ENCODE measurements at regions not wholly inside any gene's neighbourhood (a gene's known extent, or its start where the extent isn't known, plus 50 kb on each side); places are given as distances from the start of the nearest gene placed in this dataset.

DNA sequence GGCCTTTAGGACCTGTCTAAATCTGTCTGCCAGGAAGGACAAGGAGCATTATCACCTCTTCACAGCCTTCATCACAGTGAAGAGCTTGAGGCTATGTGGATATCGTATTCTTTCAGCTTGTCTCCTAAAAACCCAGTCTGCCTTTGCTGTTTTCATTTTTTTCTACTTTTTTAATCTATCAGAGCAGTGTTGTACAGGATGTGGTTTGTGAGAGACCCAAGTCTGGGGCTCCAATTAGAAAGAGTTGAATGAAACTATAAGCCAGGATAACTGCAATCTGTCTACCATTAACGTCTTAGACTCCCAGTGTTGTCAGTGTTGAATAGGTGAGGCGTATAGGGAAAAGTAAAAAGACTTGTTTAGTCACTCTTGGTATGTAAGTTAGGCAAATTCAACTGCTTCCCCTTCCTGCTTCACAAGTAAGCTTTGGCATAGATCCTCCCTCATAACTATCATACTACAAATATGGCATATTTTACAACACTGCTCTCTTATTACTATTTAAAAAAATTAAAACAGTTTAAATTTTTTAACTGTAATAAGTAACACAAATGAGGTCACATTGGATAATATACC, 1225.8 kb upstream of the PRMT6 start:
- H3K27ac ChIP-seq, result no peak overlapping the region
- TF ChIP-seq, protein P1, sequence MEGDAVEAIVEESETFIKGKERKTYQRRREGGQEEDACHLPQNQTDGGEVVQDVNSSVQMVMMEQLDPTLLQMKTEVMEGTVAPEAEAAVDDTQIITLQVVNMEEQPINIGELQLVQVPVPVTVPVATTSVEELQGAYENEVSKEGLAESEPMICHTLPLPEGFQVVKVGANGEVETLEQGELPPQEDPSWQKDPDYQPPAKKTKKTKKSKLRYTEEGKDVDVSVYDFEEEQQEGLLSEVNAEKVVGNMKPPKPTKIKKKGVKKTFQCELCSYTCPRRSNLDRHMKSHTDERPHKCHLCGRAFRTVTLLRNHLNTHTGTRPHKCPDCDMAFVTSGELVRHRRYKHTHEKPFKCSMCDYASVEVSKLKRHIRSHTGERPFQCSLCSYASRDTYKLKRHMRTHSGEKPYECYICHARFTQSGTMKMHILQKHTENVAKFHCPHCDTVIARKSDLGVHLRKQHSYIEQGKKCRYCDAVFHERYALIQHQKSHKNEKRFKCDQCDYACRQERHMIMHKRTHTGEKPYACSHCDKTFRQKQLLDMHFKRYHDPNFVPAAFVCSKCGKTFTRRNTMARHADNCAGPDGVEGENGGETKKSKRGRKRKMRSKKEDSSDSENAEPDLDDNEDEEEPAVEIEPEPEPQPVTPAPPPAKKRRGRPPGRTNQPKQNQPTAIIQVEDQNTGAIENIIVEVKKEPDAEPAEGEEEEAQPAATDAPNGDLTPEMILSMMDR (IDR thresholded peaks at IDR 0.05), result no peak
- no peak for TF ChIP-seq ZFX (IDR thresholded peaks at IDR 0.05; ENCODE audit: borderline replicate concordance)

DNA sequence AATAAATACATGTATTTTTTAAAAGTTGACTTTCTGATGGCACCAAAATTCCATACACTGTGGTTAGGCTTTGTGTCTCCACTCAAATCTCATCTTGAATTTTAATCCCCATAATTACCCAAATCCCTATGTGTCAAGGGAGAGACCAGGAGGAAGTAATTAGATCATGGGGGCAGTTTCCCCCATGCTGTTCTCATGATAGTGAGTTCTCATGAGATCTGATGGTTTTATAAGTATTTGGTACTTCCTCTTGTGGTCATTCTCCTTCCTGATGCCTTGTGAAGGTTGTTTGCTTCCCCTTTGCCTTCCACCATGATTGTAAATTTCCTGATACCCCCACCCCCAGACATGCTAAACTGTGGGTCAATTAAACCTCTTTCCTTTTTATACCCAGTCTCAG, 1218.4 kb upstream of the PRMT6 start:
- TF ChIP-seq, protein P1 (IDR thresholded peaks at IDR 0.05), result no peak
- TF ChIP-seq ZFX (IDR thresholded peaks at IDR 0.05; ENCODE audit: borderline replicate concordance), result no peak
- H3K27ac ChIP-seq, result no peak overlapping the region

DNA sequence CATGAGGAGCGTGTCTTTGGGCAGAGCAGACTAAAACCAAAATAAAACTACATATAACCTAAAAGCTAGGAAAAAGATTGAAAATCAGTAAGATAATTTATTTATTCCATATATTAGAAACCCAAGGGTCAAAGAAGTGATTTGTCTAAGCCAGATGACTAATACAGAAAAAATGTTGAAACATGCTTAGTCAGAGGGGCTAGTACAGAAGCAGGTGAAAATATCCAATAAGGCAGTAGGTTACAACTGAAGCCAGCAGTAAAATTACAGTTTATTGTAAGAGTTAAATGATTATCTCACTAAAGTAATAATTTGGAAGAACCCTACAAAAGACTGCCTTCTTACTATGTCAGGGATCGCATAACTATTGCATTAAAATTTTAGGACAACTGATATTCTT, 1190.9 kb upstream of the PRMT6 start:
- H3K27ac ChIP-seq, result no peak overlapping the region
- TF ChIP-seq ZFX (IDR thresholded peaks at IDR 0.05; ENCODE audit: borderline replicate concordance), result no peak
- TF ChIP-seq, protein P1 (IDR thresholded peaks at IDR 0.05), result no peak

DNA sequence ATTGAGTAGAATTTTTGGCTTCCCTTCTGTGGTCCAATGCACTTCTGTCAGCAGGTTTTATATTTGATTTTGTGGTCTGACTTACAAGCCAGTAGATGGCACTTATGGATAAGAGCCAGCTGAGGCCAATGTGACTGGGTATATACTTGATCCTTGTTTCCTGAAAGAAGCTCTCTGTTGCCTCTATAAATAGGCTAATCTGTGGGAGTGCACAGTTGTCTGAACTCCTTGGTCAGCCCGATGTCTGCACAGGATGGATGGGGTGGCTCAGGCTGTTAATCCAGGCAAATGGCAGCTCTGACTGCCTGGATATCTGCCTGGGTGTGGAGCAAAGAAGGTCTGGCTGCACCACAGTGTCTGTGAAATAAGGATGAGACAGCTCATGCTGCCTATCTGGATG, 1183.7 kb upstream of the PRMT6 start:
- no peak overlapping the region for H3K27ac ChIP-seq
- TF ChIP-seq ZFX (IDR thresholded peaks at IDR 0.05; ENCODE audit: borderline replicate concordance), result no peak
- TF ChIP-seq, protein P1 (IDR thresholded peaks at IDR 0.05), result no peak

DNA sequence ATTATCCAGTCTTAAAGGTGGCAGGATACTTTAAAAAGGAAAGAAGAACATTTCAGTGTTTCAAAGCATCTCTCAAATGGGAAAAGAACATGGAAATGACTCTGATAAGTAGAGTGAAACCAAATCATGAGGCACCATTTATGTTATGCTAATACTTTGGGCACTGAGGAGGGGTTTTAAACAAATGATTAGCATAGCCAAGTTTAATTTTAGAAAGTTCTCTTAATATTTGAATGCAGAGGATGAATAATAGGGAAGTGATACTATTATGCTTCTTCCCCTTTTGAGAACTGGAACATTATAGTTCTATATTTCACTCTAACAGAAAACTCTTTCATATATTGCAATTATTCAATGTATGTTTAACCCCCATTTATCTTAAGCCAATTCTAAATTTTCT, 1181.9 kb upstream of the PRMT6 start:
- no peak overlapping the region for H3K27ac ChIP-seq
- TF ChIP-seq, protein P1 (IDR thresholded peaks at IDR 0.05), result no peak
- TF ChIP-seq ZFX (IDR thresholded peaks at IDR 0.05; ENCODE audit: borderline replicate concordance), result no peak

DNA sequence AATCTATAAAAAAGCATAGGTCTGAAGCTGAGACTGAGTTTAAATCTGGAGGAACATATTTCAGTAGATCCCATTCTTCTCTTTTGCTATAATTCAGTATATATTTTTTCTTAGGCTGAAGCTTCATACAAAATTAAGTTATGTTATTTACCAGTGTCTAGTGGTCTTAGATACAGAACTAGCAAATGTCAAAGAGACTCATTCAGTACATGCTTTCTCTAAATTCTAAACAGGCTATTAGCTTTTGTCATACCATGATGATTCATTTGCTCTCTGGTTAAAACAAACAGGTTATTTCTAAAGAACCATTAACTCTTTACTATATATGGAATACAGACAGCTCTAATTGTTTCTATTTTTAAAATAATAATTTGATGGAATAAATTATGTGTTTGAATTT, 1170.2 kb upstream of the PRMT6 start:
- H3K27ac ChIP-seq, result no peak overlapping the region
- TF ChIP-seq, protein P1 (IDR thresholded peaks at IDR 0.05), result no peak
- TF ChIP-seq ZFX (IDR thresholded peaks at IDR 0.05; ENCODE audit: borderline replicate concordance), result no peak

DNA sequence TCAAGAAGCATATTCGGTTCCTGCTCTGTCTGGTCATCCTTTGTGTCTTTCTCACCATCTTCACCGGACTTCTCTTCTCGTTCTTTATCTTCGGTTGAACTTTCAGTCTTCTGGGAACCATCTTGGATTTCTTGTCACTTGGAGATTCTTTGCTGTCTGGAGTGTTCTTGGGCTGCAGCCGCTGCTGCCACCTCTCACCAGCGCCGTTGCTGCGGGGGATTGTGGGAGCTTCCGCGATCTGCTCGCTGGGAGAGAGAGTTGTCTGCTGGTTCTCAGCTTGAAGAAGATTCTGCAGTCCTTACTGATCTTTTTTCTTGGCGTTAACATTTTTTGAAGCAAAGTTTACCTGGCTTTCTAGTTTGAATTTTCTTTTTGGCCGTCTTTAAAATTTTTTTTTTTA, 1165.2 kb upstream of the PRMT6 start:
- H3K27ac ChIP-seq, result no peak overlapping the region
- TF ChIP-seq, protein P1 (IDR thresholded peaks at IDR 0.05), result no peak
- no peak for TF ChIP-seq ZFX (IDR thresholded peaks at IDR 0.05; ENCODE audit: borderline replicate concordance)
